ENCODE measurements at regions not wholly inside any gene's neighbourhood (a gene's known extent, or its start where the extent isn't known, plus 50 kb on each side); places are given as distances from the start of the nearest gene placed in this dataset.

DNA sequence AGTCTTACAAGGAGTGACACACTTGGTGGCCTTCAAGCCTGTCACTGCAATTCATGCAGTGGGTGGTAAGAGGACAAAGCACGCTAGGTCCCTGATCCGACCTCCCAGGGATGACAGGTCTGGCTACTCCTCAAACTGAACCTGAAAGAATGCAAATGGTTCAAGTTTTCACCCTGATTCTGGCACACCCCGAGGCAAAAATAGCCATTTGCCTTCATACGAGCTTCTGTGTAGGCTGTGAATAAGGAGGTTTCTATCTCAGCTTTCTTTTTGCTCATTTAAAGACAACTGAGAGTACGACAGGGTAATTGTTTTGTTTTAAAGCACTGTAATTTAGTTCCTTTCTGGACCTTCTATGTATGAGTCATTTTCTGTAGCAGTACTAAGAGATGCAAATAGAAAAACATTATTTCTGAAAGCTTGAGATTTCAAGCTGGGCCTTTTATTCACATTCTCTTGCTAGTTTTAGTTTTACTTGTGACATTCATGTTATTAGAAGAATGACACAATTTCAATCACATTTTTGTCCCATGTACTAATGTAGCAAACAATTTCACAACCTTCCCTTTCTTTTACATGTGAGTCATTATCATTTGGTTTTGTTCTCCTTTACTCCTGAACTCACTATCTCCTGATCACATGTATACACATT is 56.6 kb upstream of the FDX1 start:
- TF ChIP-seq, protein P1, sequence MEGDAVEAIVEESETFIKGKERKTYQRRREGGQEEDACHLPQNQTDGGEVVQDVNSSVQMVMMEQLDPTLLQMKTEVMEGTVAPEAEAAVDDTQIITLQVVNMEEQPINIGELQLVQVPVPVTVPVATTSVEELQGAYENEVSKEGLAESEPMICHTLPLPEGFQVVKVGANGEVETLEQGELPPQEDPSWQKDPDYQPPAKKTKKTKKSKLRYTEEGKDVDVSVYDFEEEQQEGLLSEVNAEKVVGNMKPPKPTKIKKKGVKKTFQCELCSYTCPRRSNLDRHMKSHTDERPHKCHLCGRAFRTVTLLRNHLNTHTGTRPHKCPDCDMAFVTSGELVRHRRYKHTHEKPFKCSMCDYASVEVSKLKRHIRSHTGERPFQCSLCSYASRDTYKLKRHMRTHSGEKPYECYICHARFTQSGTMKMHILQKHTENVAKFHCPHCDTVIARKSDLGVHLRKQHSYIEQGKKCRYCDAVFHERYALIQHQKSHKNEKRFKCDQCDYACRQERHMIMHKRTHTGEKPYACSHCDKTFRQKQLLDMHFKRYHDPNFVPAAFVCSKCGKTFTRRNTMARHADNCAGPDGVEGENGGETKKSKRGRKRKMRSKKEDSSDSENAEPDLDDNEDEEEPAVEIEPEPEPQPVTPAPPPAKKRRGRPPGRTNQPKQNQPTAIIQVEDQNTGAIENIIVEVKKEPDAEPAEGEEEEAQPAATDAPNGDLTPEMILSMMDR (IDR thresholded peaks at IDR 0.05; ENCODE audit: low read depth, low read length): no peak
- Histone ChIP-seq H3K4me3 (ENCODE audit: low read depth, low read length) (no peak overlapping the region), H3K36me3 (no peaks in the 10 kb centered on the region), H3K27ac (no peak overlapping the region), H3K27me3 (ENCODE audit: insufficient read depth, low read depth, severe bottlenecking) (no peaks in the 10 kb centered on the region), H3K9me3 (ENCODE audit: severe bottlenecking) (no peaks in the 10 kb centered on the region)
- DNase-seq: no peak

DNA sequence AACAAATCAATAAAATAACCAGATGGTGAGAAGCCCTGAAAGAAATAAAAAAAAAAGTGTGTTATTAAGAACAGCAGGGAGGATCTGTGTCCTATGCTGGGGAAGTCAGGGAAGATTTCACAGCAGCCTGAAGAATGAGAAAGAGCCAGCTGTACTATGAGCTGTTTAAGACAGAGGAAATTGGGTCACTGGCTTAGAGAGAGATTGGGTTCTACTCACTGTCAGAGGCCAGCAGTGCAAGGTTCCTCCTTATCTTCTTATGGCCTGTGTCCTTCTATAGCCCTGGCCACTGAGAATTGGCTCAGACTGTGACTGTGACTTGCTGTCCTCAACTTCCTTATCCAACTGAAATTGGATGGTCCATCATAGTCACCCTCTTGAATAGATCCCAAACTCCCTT is 54.8 kb upstream of the FDX1 start:
- Histone ChIP-seq H3K4me3 (ENCODE audit: low read depth, low read length) (no peak overlapping the region), H3K27ac (no peak overlapping the region), H3K36me3 (no peaks in the 10 kb centered on the region), H3K27me3 (ENCODE audit: insufficient read depth, low read depth, severe bottlenecking) (no peaks in the 10 kb centered on the region), H3K9me3 (ENCODE audit: severe bottlenecking) (no peaks in the 10 kb centered on the region)
- TF ChIP-seq, protein P1 (IDR thresholded peaks at IDR 0.05; ENCODE audit: low read depth, low read length): no peak
- peak; percentile 18 for DNase-seq

DNA sequence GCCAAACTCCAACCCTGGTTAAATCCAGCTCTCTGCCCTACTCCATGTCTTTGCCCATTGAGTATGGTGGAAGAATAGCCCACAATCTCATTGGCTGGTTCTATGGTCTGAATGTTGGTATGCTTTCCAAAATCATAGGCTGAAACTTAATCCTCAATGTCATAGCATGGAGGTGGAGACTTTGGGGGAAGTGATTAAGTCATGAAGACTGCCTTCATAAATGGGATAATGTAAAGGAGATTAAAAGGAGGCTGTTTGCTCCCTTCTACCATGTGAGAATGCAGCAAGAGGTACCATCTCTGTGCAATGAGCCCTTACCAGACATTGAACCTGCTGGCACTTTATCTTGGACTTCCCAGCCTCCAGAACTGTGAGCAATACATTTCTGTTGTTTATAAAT is 54.4 kb upstream of the FDX1 start:
- DNase-seq: no peak
- no peaks in the 10 kb centered on the region for H3K27me3 ChIP-seq (ENCODE audit: insufficient read depth, low read depth, severe bottlenecking)
- no peaks in the 10 kb centered on the region for H3K36me3 ChIP-seq
- no peak overlapping the region for H3K27ac ChIP-seq
- H3K9me3 ChIP-seq (ENCODE audit: severe bottlenecking): no peaks in the 10 kb centered on the region
- no peak overlapping the region for H3K4me3 ChIP-seq (ENCODE audit: low read depth, low read length)
- TF ChIP-seq, protein P1 (IDR thresholded peaks at IDR 0.05; ENCODE audit: low read depth, low read length): no peak

DNA sequence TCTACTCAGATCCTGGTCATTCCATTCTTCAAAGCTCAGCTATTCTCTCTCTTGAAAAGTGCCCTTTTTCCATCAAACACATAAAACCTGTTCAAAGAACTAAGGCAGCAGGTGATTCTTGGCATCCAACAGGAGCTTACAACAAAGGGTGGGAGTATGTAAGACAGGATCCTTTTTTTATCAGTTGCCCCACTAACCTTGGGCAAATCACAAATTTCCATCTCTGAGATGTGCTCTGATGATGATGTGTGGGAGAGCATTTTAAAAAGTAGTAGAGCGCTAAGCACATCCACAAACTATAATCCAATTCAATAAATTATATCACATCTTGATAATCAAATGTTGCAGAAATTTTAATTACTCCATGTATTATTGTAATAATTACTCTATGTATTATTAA is 53.7 kb upstream of the FDX1 start:
- TF ChIP-seq, protein P1 (IDR thresholded peaks at IDR 0.05; ENCODE audit: low read depth, low read length): no peak
- H3K36me3 ChIP-seq: no peaks in the 10 kb centered on the region
- no peak overlapping the region for H3K4me3 ChIP-seq (ENCODE audit: low read depth, low read length)
- no peaks in the 10 kb centered on the region for H3K9me3 ChIP-seq (ENCODE audit: severe bottlenecking)
- DNase-seq: no peak
- no peaks in the 10 kb centered on the region for H3K27me3 ChIP-seq (ENCODE audit: insufficient read depth, low read depth, severe bottlenecking)
- H3K27ac ChIP-seq: no peak overlapping the region

DNA sequence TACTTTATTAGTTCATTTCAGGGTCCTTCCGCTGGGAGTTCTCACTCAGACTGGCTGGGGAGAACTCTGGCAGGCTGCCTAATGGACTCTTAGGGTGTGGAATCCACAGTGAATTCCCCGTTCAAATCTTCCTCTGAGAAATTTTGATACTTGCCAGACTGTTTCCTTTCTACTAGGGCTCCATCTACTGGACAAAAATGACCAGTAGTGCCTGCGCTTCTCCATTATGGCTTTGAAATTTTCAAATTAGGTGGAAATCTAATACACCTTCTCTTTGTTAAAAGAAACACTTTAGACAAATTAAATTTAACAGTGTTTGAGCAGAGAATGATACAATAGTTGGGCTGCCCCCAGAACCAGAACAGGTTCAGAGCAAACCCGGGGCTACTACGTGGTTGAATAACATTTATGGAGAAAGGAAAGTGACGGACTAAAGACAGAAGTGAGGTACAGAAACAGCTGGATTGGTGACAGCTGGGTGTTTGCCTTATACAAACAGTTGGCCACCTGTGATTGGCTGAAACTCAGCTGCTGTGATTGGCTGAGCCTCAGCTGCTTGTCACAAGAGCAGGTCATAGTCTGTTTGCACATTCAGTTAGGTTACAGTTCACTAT is 52.9 kb upstream of the FDX1 start:
- Histone ChIP-seq H3K36me3 (no peaks in the 10 kb centered on the region), H3K27me3 (ENCODE audit: insufficient read depth, low read depth, severe bottlenecking) (no peaks in the 10 kb centered on the region), H3K4me3 (ENCODE audit: low read depth, low read length) (no peak overlapping the region), H3K27ac (no peak overlapping the region), H3K9me3 (ENCODE audit: severe bottlenecking) (no peaks in the 10 kb centered on the region)
- TF ChIP-seq, protein P1 (IDR thresholded peaks at IDR 0.05; ENCODE audit: low read depth, low read length): peak; percentile 58
- peak; percentile 35 for DNase-seq

DNA sequence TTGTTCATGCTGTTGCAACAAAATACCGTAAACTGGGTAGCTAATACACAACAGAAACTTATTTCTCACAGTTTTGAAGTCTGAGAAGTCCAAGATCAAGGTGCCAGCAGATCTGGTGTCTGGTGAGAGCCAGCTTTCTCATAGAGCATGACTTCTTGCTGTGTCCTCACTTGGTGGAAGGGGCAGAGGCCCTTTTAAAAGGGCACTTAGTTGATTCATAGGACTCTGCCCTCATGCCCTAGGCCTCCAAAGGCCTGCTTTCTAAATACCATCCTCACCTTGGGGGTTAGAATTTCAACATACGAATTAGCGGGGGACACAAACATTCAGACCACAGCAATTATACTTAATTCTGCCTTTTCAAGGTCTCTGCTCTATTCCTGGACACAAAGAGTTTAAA is 52.3 kb upstream of the FDX1 start:
- no peaks in the 10 kb centered on the region for H3K27me3 ChIP-seq (ENCODE audit: insufficient read depth, low read depth, severe bottlenecking)
- TF ChIP-seq, protein P1 (IDR thresholded peaks at IDR 0.05; ENCODE audit: low read depth, low read length): no peak
- DNase-seq: no peak

More for the DNA sequence above, 52.3 kb upstream of the FDX1 start:
- H3K36me3 ChIP-seq: no peaks in the 10 kb centered on the region
- H3K27ac ChIP-seq: no peak overlapping the region
- H3K9me3 ChIP-seq (ENCODE audit: severe bottlenecking): no peaks in the 10 kb centered on the region
- H3K4me3 ChIP-seq (ENCODE audit: low read depth, low read length): no peak overlapping the region
